ENCODE measurements at regions not wholly inside any gene's neighbourhood (a gene's known extent, or its start where the extent isn't known, plus 50 kb on each side); places are given as distances from the start of the nearest gene placed in this dataset.

- no peak for TF ChIP-seq PRDM4 (tag by site-specific recombination; IDR thresholded peaks at IDR 0.05)
Measured at GRCh38 chr13:22212576-22212975, 541.7 kb downstream of the FGF9 start (continued).

GRCh38 chr13:22214184-22214583, 543.3 kb downstream of the FGF9 start:
- CTCF ChIA-PET, result no interaction called here
- POLR2A ChIA-PET, result no interaction called here
- H3K9me3 ChIP-seq (ENCODE audit: control insufficient read depth, insufficient read depth, low read depth, low read length), result no peaks in the 10 kb centered on the region
- TF ChIP-seq ZNF501 (tag by site-specific recombination; IDR thresholded peaks at IDR 0.05) (no peak), MEIS1 (CRISPR knock-in tag; IDR thresholded peaks at IDR 0.05; ENCODE audit: borderline replicate concordance) (no peak), ZNF214 (tag by site-specific recombination; IDR thresholded peaks at IDR 0.05; ENCODE audit: borderline replicate concordance) (no peak), ZBTB7A (tag by site-specific recombination; IDR thresholded peaks at IDR 0.05; ENCODE audit: low read depth) (no peak), ZSCAN30 (tag by site-specific recombination; IDR thresholded peaks at IDR 0.05) (no peak), ZNF138 (tag by site-specific recombination; IDR thresholded peaks at IDR 0.05; ENCODE audit: borderline replicate concordance) (no peak), ZNF175 (tag by site-specific recombination; IDR thresholded peaks at IDR 0.05) (no peak), ZBTB11 (tag by site-specific recombination; conservative IDR thresholded peaks at IDR 0.05; ENCODE audit: low read depth) (no peak), ZBTB49 (tag by site-specific recombination; IDR thresholded peaks at IDR 0.05; ENCODE audit: low read depth) (no peak), YY2 (tag by site-specific recombination; IDR thresholded peaks at IDR 0.05) (no peak), ZNF266 (tag by site-specific recombination; IDR thresholded peaks at IDR 0.05; ENCODE audit: low read depth) (no peak)
- H3K4me1 ChIP-seq (ENCODE audit: control insufficient read depth, insufficient read depth, low read length), result no peaks in the 10 kb centered on the region
- H3K36me3 ChIP-seq (ENCODE audit: control insufficient read depth in 2 of 2, insufficient read depth in 1 of 2, low read length in 2 of 2), result no peaks in the 10 kb centered on the region
- H3K27ac ChIP-seq (ENCODE audit: extremely low read depth, low read depth, low read length), result no peak overlapping the region
- H3K4me3 ChIP-seq (ENCODE audit: low read depth, low read length), result no peak overlapping the region

GRCh38 chr13:22218797-22219196, 547.9 kb downstream of the FGF9 start:
- ChIA-PET CTCF (no interaction called here), POLR2A (no interaction called here)
- no peak overlapping the region for H3K4me3 ChIP-seq (ENCODE audit: low read depth, low read length)
- no peaks in the 10 kb centered on the region for H3K9me3 ChIP-seq (ENCODE audit: control insufficient read depth, insufficient read depth, low read depth, low read length)
- H3K36me3 ChIP-seq (ENCODE audit: control insufficient read depth in 2 of 2, insufficient read depth in 1 of 2, low read length in 2 of 2), result no peaks in the 10 kb centered on the region
- H3K27ac ChIP-seq (ENCODE audit: extremely low read depth, low read depth, low read length), result no peak overlapping the region
- no peaks in the 10 kb centered on the region for H3K4me1 ChIP-seq (ENCODE audit: control insufficient read depth, insufficient read depth, low read length)
- TF ChIP-seq SP7 (tag by site-specific recombination; IDR thresholded peaks at IDR 0.05) (no peak), ZNF629 (tag by site-specific recombination; IDR thresholded peaks at IDR 0.05) (no peak), ZNF473 (tag by site-specific recombination; IDR thresholded peaks at IDR 0.05) (no peak), ZNF555 (tag by site-specific recombination; conservative IDR thresholded peaks at IDR 0.05) (no peak), RBAK (tag by site-specific recombination; IDR thresholded peaks at IDR 0.05) (no peak), ZNF366 (tag by site-specific recombination; conservative IDR thresholded peaks at IDR 0.05) (no peak), ZNF341 (tag by site-specific recombination; IDR thresholded peaks at IDR 0.05; ENCODE audit: low read depth) (no peak), ZNF157 (tag by site-specific recombination; IDR thresholded peaks at IDR 0.05) (no peak), ZNF449 (tag by site-specific recombination; IDR thresholded peaks at IDR 0.05) (no peak), ZNF529 (tag by site-specific recombination; IDR thresholded peaks at IDR 0.05; ENCODE audit: insufficient replicate concordance) (no peak), ZNF292 (tag by site-specific recombination; IDR thresholded peaks at IDR 0.05; ENCODE audit: borderline replicate concordance, low read depth) (no peak), MZF1 (tag by site-specific recombination; IDR thresholded peaks at IDR 0.05; ENCODE audit: borderline replicate concordance) (no peak), FEZF1 (tag by site-specific recombination; IDR thresholded peaks at IDR 0.05) (no peak)
